Iris pigment epithelial cell (primary cell): ENCODE measurements at regions not wholly inside any gene's neighbourhood (a gene's known extent, or its start where the extent isn't known, plus 50 kb on each side); places are given as distances from the start of the nearest gene placed in this dataset.
"Not testable (repeated sequence)": the region's sequence is repeated elsewhere in the genome, so short reads cannot be mapped to it uniquely, and the experiment has no call there.

Source experiments
- DNase-seq: peaks from one replicate; pipeline ENCODE4 v3.0.0-alpha.2; 2011; ENCODE audit warnings: low read depth

DNA sequence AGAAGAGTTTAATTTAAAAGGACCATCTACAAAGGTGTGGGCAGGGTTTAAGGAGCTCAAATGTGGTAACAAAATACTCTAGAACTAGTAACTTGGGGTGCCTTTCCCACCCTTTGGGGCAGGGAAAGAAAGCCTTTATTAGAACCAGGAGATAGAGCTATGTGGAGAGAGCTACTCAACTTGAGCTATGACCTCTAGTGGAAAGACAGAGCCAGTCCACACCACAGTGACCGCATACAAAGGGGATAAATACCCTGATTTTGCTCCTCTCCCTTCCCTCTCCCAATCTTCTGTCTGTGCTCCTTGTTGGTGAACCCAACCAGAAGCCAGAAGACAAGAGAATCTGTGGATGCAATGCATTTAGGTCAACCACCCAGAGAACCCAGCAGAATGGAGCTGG lies 54.4 kb upstream of the JAK1 start:
- DNase-seq, result peak; percentile 29

DNA sequence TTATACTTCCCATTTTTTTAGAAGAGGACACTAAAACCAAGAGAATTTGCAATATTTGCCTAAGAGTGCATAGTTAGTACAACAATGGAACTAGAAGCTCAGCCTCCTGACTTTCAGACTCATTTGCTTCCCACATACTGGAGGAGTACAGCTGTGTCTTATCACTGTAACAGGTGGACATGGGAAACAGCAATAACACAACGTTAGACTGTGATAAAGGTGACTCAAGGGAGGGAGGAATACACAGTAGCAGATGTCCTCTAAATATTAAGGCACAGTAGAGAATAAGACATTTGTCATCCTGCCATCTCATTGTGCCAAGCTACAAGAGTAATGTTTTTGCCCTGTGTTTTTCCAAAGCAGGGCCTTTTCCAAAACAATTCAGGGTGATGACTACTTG lies 55.4 kb upstream of the JAK1 start:
- no peak for DNase-seq

DNA sequence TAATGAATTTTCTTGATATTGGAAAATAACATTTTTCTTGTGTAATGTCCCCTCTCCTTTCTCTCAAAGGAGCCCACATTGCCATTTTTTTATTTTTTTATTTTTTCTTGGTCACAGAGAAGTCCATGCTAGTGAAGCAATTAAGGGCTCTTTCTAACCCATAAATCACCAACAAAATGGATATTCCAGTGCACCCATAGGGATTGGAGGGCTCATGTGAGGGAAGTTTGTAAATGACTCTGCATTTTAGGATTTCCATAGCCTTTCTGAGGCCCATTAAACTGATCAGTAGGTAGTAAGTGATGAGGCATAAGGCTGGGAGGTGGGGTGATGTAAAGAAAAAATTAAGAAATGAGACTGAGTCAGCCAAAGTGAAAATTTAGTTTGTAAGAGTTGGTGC lies 55.9 kb upstream of the JAK1 start:
- no peak for DNase-seq

DNA sequence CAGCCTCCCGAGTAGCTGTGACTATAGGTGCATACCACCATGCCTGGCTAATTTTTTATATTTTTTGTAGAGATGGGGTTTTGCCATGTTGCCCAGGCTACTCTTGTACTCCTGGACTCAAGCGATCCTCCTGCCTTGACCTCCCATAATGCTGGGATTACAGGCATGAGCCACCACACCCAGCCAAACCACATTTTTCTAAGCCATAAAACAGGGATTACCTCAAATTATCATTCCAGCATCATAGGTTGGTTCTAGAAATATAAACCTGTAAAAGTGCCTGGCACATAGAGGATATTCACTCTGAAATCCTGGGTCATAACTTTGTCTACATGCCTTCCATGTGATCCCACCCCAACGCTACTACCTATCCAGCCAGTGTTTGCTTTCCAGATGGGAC lies 59.4 kb upstream of the JAK1 start:
- DNase-seq, result no peak

DNA sequence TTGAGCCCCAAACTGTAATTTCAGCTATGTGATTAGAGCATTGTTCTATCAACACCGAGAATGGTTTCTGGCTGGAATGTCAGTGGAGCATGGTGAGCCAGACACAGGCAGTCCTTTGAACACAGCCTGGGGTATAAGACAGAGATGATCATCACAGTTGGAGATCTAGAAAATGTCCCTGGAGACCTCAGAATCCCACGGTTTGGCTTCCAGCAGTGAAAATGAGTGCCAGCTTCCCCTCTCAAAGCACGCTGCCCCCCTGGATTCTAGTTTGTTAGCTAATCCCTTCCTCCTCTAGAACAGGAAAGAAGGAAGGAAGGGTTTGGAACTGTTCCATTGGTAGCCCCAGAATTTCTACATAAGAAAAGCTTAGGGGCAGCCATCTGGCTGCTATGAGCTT lies 59.9 kb upstream of the JAK1 start:
- no peak for DNase-seq

DNA sequence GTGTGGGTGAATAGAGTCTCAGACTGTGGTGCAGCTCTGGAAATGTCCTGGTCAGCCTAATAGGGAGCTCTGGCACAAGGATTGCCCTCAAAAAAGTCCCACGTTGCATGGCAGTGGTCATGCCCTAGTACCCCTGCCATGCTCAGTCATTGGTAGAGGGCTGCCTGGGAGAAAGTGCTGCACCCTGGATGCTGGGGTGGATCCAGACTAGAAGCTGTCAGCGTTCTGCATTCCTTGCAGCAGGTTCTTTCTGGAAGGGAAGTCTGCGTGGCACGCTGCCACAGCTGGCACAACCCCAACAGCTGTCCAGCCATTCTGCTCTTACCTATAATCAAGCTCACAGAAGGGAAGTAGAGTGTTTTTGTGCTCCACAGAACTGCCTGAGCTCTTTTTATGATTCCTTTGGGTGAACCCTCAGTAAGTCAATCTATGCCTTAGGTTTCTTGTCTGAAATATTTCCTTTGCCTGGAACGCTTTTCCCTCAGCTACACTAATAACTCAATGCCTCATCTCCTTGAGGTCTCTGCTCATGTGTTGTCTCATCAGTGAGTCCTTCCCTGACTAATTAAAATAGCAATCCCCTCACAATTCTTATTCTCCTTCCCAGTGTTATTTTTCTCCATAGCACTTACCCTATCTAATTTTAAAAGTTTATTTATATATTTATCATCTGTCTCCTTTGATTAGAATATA lies 61.5 kb upstream of the JAK1 start:
- no peak for DNase-seq

DNA sequence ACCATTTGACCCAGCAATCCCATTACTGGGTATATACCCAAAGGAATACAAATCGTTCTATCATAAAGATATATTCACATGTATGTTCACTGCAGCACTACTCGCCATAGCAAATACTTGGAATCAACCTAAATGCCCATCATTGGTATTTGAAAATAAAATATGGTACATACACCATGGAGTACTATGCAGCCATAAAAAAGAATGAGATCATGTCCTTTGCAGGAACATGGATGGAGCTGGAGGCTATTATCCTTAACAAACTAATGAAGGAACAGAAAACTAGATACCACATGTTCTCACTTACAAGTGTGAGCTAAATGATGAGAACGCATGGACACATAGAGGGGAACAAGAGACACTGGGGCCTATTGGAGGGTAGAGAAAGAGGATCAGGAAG lies 63.1 kb upstream of the JAK1 start:
- not testable (repeated sequence) for DNase-seq

DNA sequence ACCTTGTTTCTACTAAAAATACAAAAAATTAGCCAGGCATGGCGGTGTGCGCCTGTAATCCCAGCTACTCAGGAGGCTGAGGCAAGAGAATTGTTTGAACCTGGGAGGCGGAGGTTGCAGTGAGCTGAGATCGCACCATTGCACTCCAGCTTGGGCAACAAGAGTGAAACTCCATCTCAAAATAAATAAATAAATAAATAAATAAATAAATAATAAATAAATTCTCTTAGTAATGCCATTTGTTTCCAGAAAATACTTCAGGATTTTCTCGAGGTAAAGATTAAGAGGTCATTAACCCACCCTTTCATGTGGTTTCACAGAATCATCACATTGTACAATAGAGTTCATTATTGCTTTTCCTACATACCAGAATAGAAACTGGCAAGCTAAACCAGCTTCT lies 68.5 kb upstream of the JAK1 start:
- DNase-seq, result not testable (repeated sequence)

DNA sequence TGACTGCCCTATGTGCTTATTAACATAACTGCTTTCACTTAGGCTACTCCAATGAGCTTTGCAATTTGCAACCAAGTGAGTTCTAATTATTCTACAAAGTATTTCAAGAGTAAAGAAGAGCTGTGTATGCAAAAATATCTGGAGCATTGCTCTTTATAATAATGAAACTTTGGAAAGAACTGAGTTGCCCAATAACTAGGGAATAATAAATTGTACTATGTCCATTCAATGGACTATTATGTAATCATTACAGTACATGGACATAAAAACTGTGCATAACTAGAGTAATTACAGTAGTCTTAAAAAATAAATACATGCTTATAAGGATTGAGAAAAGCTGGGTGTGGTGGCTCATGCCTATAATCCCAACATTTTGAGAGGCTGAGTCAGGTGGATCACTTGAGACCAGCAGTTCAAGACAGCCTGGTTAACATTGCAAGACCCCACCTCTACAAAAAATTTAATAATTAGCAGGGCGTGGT lies 70.3 kb upstream of the JAK1 start:
- no peak for DNase-seq

DNA sequence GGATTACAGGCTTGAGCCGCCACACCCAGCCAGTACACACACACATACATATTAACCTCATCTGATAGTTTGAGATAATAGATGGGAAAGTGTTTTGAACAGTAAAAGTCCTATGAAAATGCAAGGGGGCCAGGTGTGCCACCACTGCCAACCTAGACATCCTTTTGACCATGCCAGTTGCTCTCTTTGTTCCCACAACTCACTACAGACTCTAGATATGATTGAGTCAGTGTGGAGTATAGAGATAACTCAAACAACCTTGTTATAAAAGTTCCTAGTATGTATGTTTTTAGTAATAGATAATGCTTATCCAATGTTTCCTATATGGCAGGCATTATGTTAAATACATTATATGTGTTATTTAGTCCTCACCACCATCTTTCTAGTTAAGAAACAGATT lies 72.7 kb upstream of the JAK1 start:
- DNase-seq, result no peak

DNA sequence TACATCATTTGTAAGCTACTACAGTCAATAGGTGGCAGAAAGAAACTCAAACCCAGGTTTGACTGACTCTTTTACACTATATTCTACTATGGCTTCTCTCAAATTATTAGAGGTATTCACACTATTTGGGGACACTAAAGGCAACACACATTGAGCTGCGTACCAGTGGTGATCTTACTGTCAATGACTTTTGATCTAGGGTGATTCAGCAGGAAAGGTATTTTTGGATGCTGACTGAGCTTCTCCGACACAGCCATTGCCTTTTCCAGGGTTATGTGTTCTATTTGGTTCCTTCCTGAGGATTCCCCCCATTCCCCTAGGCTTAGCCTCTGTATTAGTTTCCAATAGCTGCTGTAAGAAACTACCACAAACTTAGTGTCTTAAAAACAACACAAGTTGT lies 73.2 kb upstream of the JAK1 start:
- DNase-seq, result no peak

DNA sequence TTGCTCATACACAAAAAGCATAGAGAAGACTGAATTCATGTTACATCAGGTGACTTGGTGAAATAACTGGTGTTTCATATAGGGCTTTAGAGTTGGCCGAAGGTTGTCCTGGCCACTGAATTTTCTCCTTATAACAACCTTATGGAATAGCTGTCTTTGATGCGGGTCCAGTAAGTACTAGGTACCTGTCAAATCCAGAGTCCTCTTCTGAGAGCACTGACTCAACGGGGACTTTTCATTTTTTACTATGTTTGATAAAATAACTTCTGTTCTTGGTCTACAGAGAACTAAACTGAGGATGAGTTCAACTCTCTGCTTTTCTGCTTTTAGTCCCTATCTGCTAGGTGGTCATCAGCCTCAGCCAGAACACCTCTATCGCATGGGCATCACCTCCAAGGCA lies 76.1 kb upstream of the JAK1 start:
- DNase-seq, result no peak

DNA sequence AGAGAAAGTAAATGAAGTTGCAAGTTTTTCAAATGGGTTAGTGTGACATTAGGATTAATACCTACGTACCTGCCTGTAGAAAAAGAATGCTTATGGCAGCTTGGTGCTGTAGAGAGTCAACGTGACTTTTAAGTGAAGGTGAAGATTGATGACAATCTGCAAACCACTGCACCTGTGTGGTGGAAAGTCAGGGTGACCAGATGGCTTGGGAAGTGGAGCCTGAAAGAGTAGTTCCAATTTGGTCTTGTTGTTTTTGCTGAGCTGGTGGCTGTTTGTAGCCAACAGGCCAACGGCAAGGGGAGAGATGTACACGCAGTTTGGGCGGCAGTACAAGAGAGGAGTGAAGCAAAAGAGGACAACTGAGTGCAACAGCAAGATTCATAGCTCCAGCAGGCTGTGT lies 78.1 kb upstream of the JAK1 start:
- DNase-seq, result no peak

DNA sequence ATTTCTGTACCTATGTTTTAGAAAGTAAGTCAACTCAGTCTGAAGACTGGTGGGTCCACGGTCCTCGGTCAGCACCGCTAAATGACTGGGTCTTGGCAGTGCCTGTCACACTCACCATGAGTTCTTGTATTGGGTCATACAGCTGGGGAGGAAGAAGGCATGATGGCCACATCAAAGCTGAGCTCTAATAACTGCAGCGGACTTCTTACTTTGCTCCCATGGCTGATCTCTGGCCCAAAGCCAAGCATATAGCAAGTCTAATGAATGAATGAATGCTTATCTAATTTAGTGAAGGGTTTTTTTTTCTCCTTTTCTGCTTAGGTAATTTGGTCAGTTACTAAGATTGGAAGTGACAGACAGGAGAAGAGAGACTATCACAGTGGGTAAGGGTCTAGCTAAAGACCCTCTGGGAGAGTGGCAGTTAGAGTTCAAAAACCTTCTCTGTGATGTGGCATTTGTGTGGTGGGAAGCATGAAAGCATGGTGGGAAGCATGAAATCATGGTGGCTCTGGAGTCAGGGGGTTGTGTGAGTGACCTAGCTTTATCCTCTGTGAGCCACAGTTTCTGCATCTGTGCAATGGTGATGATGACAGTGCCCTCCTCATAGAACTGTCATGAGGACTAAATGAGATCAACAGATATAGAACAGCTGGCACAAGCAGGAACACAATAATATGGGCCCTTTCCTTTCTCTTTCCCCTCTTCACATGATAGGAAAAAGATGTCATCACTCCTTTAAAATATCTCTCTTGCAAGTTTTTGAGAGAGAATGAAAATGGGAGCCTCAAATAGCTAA lies 78.9 kb upstream of the JAK1 start:
- DNase-seq, result no peak

DNA sequence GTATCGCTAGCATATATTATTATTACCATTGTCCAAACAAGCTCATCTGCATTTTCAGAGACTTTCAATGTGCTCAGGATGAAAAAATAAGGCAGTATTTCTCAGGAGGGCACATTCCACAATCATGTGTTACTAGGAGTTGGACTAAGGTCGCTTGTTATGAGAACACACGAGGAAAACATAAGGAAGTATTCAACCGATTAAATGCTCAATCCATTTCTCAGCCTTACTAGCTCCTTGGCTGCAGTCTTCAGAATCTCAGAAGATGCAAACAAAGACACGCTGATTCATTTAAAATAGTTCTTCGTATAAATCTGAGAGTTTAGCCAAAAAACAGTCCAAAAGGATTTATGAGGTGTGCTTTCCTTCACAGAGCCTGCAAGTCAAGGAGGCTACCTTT lies 82.0 kb upstream of the JAK1 start:
- DNase-seq, result no peak

DNA sequence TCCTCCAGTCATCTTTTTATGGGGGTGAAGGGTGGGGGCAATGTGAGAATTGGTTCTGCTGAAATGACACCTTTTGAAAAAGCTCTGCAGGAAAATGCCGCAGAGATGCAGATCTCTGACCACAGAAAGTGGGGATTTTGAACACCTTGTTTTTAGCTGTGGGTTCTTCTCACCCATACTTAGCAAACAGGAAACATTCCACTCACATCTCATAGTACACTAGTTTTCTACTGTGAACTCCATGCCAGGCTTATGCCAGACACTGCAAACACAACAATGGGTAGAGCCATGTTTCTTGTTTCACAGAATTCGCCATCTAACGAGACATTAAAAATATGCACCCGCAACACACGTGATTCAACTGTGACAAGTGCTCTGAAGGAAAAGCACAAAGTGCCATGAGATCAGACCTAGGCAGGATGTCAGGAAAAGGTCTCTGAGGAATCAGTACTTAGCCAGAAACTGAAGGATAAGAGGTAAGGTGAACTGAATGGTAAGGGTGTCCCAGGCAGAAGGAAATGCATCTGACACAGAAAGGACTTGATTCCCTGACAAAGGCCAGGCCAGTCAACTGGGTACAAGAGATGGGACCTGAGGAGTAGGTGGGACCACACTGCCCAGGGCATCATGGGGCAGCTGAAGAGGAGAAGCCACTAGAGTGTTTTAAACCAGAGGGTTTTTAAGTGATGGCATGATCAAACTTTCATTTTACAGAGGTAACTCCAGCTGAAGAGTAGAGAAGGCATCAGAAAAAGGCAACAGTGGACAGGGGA lies 83.8 kb upstream of the JAK1 start:
- DNase-seq, result no peak

DNA sequence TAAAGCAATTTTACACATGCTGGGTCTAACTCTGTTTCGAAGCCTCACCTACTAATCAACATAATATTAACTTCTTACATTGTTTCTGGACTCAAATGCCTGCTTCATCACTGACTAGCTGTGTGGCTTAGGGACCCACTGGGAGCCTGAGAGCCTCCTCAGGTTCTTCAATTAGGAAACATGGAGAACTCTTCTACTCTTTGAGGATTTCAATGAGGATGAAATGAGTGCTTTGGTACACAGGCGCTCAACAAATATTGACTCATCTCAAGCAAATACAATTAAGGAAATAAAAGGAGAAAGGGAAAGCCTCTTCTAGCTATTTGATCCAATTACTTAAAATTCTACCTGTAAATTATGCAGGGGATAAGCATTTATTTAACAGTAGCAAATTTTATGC lies 84.4 kb upstream of the JAK1 start:
- no peak for DNase-seq

DNA sequence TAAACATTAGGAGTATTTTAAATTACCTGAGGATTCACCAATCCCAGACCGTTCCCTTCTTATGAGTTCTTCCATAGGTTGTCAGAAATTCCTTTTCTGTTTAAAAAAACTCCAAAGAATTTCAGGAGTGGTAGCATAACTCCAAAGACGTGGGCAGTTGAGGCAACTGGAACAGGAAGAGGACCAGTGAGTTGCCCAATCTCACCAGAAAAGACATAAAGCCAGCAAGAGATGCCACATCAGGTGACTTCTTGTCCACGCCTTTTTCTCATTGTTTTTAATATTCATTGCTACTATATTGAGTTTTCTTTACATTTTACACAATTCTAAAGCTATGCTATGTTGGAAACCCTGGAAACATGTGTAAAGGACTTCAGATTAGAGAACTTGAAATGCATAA lies 88.1 kb upstream of the JAK1 start:
- no peak for DNase-seq

DNA sequence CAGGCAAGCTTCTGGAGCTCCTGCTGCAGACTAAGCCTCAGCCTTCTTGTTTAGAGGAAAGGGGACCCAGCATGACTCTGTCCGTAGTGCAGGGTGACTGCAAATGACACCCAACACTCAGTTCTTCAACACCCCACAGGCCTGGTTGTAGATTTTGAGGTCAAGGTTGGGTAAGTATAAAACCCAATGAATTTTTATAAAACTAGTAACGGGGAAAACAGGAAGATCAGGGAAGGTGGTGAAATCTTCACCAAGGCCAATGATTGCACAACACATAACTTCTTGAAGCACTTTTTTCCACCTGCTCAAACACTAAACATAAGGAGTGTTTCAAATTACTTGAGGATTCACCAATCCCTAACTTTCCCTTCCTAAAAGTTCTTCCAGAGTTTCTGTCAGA lies 89.4 kb upstream of the JAK1 start:
- peak; percentile 42 for DNase-seq

DNA sequence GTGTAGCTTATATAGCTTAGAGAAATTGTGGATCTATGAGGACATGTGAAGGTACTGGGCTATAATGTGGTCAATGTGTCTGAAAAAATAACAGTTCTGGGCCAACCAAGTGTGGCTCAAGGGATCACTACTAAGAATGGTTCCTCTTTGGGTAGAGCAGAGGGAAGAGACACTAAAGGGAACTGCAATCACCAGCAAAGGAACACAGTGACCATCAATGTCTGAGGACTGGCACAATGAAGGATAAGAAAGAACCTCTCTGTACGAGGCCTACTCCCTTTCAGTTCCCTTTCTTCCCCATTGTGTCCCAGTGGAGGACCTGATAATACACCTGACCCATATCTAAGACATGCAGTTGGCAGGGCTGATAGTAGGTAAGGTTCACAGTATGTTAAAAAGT lies 89.9 kb upstream of the JAK1 start:
- DNase-seq, result no peak

DNA sequence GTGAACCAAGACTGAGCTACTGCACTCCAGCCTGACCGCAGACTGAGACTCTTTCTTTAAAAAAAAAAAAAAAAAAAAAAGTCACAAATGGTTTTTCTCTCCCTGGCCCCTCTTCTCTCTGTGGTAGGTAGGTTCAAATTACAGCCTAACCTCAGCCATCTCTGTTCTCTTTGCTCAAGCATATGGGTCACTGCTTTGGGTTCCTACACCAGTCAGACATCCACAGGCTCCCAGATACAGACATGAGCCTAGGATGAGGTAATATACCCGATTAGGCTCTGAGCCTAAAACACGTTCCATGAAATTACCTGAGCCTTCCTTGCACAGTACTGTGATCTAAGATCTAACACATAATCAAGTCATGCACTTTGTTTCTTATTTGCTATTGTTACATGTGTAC lies 90.5 kb upstream of the JAK1 start:
- no peak for DNase-seq

DNA sequence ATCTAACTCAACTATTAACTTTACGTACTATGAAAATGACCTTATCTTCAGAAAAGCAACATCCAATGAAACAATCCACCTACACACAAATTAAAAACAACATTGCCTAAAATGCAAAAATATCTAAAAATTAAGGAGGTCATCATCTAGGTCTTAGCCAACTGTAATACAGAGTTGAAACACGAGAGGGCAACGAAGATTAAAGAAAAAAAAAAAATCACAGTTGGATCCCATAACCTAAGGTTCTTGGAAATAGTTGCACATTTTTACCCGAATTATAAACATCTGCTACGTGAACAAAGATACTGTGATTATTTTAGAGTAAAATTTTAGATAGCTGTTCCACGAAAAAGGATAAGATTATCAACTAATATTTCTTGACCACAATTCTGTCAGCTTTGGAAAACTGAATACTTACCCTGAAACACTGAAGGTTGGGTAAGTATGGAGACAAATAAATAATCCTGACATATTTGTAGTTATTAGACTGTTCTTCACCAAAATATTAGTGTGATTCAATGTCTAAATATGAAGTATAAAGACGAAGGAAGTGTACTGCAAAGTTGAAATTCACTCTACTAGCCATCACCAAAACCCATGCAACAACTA lies 88.0 kb upstream of the AK4 start:
- DNase-seq, result peak; percentile 61

DNA sequence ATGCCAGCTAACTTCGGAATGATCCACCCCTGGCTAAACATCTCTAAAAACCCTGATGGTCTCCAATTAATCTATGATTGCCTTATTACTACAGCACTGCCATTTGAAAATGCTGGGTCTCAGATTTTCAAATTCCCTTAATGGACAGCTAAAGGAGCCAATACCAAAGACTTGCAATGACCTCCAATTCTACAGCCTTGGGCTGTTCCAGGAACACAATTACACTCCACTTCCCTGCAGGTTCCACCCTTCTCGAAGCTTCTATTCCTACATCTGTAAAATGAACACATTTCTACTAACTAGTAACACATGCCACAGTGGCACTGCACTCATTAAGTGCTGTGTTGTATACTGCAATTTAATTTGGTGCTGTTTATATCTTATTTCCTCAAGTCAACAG lies 85.7 kb upstream of the AK4 start:
- no peak for DNase-seq
